ENCODE measurements at regions not wholly inside any gene's neighbourhood (a gene's known extent, or its start where the extent isn't known, plus 50 kb on each side); places are given as distances from the start of the nearest gene placed in this dataset.

GRCh38 chr11:26028393-26028911 lies 303.5 kb upstream of the ANO3 start:
- no peak for TF ChIP-seq CTCF (conservative IDR thresholded peaks at IDR 0.05; ENCODE audit: low read depth, low read length)
- DNase-seq (ENCODE audit: low read depth), result peak; percentile 19
- no peak overlapping the region for H3K4me3 ChIP-seq (ENCODE audit: low read length)

- DNase-seq (ENCODE audit: low read depth), result no peak
- TF ChIP-seq CTCF (conservative IDR thresholded peaks at IDR 0.05; ENCODE audit: low read depth, low read length), result no peak
- H3K4me3 ChIP-seq (ENCODE audit: low read length), result no peak overlapping the region
These were observed 301.5 kb upstream of the ANO3 start for GRCh38 chr11:26030399-26030798.

- H3K4me3 ChIP-seq (ENCODE audit: low read length), result no peak overlapping the region
- no peak for TF ChIP-seq CTCF (conservative IDR thresholded peaks at IDR 0.05; ENCODE audit: low read depth, low read length)
- DNase-seq (ENCODE audit: low read depth), result no peak
These were observed 299.7 kb upstream of the ANO3 start for GRCh38 chr11:26032241-26032640.

GRCh38 chr11:26035696-26036095 lies 296.2 kb upstream of the ANO3 start:
- H3K4me3 ChIP-seq (ENCODE audit: low read length), result no peak overlapping the region
- no peak for DNase-seq (ENCODE audit: low read depth)
- TF ChIP-seq CTCF (conservative IDR thresholded peaks at IDR 0.05; ENCODE audit: low read depth, low read length), result no peak

- TF ChIP-seq CTCF (conservative IDR thresholded peaks at IDR 0.05; ENCODE audit: low read depth, low read length), result no peak
- H3K4me3 ChIP-seq (ENCODE audit: low read length), result no peak overlapping the region
- no peak for DNase-seq (ENCODE audit: low read depth)
These were observed 294.2 kb upstream of the ANO3 start for GRCh38 chr11:26037716-26038115.

GRCh38 chr11:26040339-26040738 lies 291.6 kb upstream of the ANO3 start:
- H3K4me3 ChIP-seq (ENCODE audit: low read length), result no peak overlapping the region
- no peak for TF ChIP-seq CTCF (conservative IDR thresholded peaks at IDR 0.05; ENCODE audit: low read depth, low read length)
- DNase-seq (ENCODE audit: low read depth), result no peak

GRCh38 chr11:26042113-26042512 lies 289.8 kb upstream of the ANO3 start:
- no peak for TF ChIP-seq CTCF (conservative IDR thresholded peaks at IDR 0.05; ENCODE audit: low read depth, low read length)
- no peak overlapping the region for H3K4me3 ChIP-seq (ENCODE audit: low read length)
- no peak for DNase-seq (ENCODE audit: low read depth)

Measured in retinal pigment epithelial cell (primary cell).